ENCODE measurements at regions not wholly inside any gene's neighbourhood (a gene's known extent, or its start where the extent isn't known, plus 50 kb on each side); places are given as distances from the start of the nearest gene placed in this dataset.

DNA sequence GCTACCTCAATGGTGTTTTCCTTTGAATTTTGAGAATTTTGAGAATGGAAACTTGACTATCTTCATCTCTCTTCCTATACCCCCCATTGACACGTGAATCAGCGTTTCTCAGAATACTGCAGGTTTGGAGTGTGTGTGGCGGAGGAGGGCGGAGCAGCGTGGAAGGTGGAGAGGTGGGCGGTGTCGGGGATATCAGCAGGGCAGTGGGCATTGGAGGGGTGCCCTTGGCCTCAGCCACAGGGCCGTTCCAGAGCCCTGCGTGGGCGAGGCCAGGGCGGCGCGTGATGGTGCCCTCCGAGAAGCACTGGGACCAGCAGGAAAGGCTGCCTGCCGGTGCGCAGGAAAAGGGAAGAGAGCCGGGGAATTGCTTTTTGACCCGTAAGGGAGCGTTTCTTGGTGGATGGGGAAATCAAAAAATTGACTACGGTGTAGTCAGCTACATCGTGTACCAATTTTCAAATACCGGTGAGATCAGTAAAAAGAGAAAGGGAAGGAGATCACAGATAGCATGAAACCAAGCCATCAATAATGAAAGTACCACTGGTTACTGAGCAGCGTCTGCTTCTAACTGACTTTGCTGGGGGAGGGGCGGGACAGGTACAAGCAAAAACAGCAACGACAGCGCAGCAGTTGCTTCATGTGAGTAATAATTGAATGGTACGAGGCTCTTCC is 82.7 kb upstream of the DUSP22 start:
- no peak for DNase-seq (ENCODE audit: low spot score)

DNA sequence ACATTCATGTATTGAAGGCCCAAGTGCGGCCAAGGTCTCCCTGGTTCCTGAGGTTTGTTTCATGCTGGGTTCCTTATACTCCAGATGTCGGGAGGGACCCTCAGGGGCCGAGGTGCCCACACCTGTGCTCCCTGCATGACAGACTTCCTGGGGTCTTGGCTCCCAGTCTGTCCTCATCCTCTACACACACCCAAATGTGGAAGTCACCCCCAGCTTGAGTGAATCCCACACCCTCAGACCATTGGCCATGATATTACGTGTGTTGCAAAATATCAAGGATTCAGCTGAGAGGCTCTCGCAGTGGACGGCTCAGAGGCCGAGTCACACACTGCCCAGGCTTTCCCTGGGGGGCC is 82.2 kb upstream of the DUSP22 start:
- DNase-seq (ENCODE audit: low spot score), result no peak

DNA sequence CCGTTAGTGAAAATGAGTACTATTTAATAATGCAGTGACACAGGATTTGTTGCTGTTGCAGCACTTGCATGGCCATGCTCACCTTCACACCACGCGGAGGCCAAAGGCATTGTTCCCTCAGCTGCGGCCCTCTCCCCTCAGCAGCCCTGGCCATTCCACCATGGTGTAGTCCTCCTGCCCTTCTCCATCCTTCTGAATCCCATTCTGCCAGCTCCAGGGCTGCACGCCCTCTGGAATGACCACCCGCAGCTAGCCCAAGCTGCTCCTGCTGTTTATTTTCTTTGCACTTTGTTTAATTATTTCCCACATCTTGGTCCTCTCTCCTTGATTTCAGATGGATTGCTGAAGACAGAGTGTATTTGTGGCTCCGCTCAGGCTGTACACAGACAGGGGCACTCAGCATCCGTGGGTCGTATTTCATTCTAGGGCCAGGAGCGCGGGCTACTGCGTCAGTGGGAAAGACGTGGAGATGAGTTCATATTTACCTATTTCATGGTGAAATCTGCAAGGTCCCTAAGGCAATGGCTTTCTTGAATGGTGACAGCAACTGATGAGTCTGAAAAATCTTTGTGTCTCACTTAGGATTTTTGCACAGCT is 81.4 kb upstream of the DUSP22 start:
- no peak for DNase-seq (ENCODE audit: low spot score)

DNA sequence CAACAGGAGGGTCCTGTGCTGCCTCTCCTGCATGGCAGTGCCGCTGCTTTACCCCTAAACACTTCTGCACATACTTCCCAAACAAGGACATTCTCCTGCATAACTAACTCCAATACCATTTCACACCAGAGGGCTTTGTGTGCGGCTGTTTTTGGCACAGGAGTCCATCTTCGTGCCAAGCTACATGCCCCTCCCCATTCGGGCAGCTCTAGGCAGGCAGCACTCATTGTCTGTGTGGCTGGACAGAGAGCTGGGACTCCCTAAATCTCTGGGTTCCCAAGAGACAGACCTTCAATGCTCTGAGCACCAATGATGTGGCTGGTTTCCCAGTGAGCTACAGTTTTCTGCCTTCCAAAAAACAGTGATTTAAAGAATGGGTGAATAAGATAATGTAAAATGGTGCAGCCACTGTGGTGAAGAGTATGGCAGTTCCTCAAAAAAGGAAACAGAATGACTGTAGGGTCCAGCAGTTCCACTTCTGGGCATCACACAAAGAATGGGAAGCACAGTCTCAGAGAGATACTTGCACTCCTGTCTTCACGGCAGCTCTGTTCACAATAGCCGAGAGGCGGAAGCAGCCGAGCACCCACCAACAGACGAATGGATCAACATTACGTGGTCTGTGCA is 80.3 kb upstream of the DUSP22 start:
- no peak for DNase-seq (ENCODE audit: low spot score)

DNA sequence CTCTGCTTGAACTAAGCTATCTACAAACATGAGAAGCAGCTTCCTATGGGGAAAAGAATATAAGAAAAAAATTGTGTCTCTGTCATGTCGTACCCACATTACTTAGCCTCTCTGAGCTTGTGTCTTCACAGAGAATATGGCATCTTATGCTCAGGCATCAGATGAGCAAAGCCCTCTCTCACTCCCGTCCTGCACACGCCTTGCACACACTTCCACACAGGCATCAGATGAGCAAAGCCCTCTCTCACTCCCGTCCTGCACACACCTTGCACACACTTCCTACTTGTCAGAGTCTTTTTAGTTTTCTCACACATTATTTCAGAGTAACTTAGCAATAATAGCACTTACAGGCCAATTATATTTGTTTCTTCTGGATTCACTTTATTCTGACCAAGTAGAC is 79.0 kb upstream of the DUSP22 start:
- DNase-seq (ENCODE audit: low spot score), result no peak

DNA sequence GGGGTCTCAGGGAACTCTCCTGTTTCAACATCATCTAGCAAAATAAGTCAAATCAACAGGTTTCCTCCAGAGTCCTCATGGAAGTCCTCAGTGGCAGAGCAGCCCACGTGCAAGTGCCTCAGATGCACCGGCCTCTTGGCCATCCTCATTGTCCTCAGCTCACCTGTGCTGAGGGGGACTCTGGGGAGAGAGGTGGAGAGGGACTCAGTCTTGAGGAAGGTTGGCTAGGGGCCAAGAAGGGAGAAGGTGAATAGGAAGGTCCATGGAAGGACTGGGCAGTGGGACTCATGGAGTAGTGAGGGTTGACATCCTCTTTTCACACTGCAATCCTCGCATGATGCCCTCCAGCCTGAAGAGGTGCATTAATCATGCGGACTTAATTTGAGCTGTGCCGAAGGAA is 77.9 kb upstream of the DUSP22 start:
- DNase-seq (ENCODE audit: low spot score), result no peak

DNA sequence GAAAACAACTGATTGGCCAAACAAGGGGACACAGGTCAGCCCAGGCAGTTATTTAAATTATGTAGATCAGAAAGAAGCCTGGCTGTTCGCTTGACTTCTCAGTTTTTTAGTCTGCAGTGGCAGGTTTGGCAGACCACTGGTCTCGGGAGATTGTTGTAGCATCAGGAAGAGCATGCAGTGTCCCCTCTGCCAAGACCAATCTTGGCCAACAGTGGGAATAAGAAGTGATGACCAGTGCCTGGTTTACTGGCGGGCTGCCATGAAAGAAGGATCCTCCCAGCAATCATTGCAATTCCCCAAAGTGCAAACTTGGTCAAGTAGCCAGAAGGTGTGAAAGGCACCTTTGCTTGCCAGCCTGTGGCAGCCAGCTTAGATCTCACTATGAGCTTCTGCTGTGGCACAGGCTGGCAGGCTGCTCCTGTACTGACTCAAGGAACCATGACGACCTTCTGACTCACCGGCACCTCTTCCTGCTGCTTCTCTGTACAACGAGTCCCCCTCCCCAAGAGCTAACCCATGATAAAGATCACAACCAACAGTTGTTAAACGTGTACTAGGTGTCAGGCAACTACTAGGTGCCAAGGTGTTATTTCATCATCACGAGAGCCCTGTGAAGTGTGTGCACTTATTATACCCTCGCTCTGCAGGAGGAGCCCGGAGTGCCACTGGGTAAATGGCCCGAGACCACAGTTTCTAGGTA is 76.8 kb upstream of the DUSP22 start:
- DNase-seq (ENCODE audit: low spot score), result no peak

DNA sequence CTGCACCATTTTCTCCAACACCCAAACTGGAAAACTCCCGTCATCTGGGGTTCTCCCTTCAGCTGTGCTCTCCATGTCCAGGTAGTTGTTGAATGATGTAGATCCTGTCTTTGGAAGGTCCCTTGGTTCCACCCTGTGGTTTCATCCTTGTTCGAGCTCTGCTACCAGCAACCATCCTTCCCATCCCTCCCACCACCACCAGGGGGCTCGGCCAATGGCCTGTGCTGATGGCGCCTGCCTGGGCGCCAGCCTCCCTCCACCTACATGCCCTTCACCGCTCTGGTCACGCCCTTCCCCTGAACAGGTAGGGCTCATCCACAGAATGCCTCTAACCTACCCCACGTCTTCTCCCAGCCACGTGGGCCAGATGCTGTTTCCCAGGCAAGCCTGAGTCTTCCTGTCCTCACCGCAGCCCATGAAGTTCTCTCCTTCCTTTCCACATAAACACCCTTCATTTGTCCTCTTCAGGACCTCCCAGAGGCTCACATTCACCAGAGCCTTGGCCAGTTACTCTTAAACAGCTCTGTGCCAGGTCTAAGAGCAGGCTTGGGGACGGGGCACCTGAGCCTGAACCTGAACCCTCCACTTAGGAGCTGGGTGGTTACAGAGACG is 75.1 kb upstream of the DUSP22 start:
- no peak for DNase-seq (ENCODE audit: low spot score)

DNA sequence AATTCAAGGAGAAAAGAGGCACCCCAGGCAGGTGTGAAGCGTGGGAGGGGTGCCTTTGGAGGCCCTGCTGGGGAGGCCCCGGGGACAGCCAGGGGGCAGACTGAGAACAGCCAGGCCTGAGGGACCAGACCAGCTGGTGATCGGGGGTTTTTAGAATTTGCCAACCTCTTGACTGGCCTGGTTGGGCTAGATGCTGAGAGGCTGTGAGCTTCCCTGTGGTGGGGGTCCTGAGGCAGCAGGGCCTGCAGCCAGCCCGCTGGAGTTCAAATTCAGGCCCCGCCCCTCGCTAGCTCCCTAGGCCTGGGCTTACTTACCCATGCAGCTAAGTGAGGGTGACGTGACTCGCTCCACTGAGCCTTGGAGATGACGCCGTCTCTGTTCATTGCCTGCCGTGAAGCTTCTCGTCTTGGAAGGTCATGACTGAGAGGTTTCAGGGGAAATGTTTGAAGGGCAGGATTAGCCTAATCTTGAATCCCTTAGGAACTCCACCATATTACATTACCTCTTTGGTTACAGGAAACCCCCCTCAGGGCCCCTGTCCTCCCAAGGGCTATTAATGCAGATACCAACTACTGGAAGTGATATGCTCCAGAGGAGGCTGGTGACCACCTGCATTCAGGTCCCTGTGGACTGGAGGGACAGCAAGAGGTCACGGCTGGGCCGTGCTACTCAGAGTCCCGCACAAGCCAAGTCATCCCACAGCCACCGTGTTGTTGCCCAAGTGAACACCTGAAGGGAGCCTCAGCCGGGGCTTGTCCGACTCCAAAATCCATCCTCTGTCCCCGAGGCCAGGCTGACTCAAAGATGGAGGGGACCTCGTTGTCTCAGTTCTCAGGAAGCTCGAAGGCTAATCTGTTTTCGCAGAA is 73.9 kb upstream of the DUSP22 start:
- DNase-seq (ENCODE audit: low spot score), result no peak

DNA sequence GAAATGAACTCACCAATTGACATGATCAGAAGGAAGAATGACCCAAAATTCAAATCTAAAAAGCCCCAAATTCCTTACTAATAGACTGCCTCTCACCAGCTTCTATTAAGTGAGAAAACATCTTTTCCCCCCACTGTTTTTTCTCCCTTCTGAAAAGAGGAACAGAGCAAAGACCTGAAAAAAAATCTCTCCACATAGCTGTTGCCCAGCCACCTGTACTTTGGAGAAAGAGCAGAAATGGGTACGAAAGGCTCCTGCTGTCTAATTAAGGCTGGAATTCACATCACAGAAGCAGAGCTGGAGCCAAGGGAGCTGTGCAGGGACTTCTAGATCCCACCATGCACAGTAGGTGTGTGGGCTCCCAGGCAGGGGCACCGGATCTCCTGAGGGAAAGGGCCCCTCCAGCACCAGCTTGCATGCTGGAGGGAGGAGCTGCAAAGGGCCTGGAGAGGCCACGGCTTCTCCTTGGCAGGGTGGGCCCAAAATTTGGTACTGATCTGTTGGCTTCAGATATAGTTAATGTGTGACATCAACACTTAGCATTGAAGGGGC is 73.2 kb upstream of the DUSP22 start:
- no peak for DNase-seq (ENCODE audit: low spot score)

DNA sequence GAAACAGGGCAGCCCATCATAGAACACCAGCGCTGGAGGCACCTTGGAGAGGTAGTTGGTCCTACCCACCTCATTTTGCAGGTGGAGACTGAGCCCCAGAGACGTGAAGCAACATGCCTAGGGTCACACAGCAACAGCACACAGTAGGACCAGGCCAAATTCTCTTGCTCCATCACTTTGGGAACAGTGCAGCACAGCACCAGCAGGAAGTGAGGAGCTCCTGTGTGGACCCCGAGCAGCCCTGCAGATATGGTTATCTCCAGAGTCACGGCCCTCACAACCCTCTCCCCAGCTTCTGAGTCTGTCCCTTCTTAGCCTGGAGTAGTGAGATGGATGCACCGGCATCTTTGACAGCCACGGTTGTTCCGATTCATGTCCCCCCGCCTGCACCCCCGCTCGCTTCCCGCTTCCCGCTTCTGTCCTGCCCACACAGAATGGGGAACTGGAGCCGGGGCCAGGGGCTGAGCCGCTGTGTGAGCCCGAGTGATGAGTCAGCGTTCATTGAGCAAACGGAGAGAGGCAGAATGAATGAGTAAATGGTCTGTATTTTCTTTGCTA is 72.6 kb upstream of the DUSP22 start:
- no peak for DNase-seq (ENCODE audit: low spot score)

DNA sequence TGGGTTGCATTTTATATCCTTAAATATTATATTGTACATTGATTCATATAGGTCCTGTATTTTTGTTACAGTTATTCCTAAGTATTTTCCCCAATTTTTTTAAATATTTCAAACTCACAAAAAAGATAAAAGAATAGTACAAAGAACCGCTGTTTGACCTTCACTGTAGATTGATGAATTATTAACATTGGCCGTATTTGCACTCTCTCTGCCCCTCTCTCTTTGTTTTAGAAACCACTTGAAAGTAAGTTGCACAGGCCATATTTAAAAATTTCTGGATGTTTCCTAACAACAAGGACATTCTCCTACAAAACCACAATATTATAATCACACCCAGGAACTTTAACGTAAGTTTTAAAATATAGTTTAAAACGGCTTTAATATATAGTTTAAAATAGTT is 72.0 kb upstream of the DUSP22 start:
- no peak for DNase-seq (ENCODE audit: low spot score)

DNA sequence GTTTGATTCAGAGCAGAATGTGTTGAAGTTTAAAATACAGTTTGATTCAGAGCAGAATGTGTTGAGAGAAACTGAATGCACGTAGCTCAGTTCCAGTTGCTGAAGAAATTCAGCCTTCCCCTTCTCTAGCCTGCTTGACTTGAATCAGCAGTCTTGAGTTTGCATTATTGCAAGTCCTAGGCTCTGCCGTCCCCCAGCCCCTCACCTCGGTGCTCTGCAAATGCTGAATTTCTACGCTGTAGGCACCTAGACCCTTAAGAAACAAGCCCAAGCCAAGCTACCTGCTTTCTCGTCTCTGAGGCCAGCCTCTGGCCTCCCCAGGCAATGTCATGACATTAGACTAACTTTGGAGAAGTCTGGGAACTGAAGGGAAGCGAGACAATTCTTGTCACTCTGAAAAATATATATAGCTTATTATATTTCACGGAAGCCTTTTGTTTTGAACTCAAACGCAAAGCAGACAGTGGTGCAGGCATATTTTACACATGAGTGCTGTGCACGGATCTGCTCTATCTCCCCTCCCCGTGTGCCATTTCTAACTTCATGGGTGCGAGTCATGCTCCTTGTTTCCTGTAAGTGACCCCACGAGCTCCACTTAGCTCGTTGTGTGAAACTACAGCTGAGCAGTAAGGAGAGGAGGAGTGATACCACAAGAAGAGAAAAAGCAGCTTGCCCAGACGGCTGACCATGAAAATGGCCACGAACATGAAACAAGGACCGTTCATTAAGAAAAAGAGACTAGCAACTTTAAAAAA is 71.4 kb upstream of the DUSP22 start:
- no peak for DNase-seq (ENCODE audit: low spot score)

DNA sequence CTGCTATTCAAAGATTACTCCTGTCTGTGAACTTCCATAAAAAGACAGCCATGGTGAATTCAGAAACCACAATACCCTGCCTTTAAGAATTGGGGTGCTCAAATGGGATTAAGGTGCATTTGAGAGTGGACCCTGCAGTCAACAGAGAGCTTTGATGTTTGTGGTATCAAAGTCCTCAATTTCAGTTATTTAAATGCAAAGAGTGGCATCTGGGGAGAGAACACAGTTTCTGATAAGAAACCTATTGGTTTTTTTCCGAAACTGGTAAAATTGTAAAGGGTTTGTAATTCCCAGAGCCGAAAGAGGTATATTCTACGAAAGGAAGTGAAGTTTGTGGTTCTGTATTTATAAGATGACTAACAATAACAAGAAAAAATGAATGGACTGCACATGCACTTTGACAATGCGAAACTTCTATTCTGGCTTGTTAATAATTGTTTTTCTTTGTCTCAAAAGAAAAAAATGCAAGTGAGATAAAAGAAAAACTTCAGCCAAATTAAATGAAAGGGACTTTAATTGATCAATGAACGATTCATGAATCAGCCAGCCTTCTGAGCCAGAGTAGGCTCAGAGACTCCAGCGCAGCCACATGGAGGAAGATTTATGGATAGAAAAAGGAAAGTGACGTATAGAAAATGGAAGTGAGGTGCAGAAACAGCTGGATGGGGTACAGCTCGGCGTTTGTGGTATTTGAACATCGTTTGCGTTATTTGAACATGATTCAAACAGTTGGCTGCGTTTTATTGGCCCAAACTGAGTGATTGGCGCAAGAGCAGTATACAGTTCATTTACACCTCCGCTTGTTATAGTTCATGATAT is 70.5 kb upstream of the DUSP22 start:
- DNase-seq (ENCODE audit: low spot score), result no peak

DNA sequence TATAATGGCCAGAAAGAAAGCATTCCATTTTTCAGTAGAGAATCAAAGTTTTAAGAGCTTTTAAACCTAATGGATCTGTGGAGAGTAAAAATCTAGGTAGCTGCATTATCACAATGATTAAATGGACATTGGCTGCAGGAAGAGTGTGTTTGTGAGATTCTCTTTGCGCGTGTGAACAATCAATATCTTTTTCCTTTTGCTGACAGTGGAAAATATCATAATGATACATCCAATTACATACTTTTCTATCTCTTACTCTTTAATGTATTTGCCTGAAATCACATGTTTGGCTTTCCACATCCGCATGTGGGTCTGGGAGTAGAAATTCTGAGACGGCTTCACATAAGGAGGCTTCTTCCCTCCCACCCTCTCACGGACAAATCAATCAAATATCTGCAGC is 69.8 kb upstream of the DUSP22 start:
- no peak for DNase-seq (ENCODE audit: low spot score)

DNA sequence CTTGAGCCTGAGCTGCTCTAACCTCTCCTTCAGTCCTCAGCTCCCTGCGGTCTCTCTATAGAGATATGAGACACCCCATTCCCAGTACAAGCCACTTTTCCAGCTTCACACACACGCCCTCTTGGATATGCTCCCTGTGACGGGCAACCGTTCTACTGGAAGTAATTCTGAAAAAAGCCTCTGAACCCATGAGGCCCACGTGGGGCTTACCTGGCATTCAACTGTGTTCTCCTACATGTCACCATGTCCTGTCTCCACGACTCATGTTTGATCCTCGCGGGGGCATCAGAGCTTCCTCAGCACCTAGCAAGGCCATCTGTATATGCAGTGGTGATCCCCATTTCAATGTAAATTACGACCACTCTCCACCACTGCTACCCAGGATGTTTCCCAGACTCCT is 69.2 kb upstream of the DUSP22 start:
- DNase-seq (ENCODE audit: low spot score), result no peak

DNA sequence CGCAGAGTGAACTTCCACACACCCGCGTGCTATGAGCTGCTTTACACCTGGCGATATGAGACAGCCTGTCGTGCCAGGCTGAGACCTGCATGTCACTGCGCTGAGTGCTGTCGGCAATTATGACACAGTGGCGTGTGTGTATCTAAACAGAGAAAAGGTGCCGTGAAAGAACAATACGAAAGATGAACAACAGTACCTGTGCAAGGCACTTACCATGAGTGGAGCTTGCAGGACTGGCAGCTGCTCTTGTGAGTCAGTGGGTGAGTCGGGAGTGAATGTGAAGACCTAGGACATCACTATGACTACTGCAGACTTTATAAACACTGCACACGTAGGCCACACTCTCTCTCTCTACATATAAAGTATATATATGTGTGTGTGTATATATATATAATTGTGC is 68.5 kb upstream of the DUSP22 start:
- DNase-seq (ENCODE audit: low spot score), result no peak

DNA sequence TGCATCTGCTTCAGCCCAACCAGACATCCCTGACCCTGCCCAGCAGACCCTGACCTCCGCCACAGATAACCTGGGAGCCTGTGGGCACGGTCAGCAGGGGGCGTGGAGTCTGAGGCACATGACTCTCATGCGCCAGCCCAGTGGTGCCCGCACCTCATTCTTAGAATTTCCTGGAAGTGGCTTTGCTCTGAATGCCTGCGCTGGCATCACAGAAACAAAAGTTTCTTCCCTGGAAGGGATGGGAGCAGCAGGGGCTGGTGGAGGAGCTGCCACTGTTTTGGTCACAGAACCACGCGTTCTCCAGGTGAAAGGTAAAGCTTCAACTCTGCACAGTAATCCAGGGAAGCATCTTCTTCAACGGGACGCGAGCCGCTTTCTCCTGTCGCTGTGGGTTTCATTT is 67.9 kb upstream of the DUSP22 start:
- DNase-seq (ENCODE audit: low spot score), result no peak

DNA sequence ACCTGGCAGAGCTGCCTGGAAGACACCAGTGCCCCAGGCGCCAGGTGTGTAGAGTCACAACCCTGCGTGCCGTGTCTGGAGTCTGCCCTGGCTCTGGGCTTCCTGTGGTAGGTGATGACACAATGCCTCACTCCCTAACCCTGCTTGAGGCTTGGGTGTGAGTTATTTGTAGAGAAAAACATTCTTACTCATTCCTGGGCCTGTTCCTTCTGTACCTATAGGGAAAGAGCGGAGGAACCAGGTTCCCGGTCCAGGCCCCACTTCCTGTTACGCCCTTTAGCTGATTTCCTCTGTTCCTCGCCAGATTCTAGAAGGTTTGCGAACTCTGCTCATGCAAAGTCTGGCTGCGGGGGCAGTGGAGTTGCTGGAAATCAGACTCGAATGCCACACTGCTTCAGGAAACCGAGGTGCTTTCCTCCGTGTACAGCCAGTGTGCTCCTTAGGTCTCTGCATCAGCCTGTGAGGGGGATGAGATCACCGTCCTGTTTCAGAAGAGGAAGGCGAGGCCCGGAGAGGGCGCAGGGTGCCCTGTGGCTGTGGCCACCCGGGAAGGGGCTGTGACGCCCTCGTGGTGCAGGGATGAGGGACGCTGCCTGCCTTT is 67.1 kb upstream of the DUSP22 start:
- DNase-seq (ENCODE audit: low spot score), result no peak

Measured in hematopoietic multipotent progenitor cell treated with erythropoietin and hydrocortisone succinate and interleukin-3 and kit ligand, for 17 days (in vitro differentiated cells).